HG03469 (cell line): ENCODE measurements at regions not wholly inside any gene's neighbourhood (a gene's known extent, or its start where the extent isn't known, plus 50 kb on each side); places are given as distances from the start of the nearest gene placed in this dataset.

Experiments used
- ATAC-seq: cut with Tn5 transposase; IDR thresholded peaks from one replicate; pipeline ENCODE4 v1.9.1; 2021; ENCODE audit warnings: mild to moderate bottlenecking, moderate library complexity, moderate number of reproducible peaks; ENCODE audit not compliant: unreplicated experiment

DNA sequence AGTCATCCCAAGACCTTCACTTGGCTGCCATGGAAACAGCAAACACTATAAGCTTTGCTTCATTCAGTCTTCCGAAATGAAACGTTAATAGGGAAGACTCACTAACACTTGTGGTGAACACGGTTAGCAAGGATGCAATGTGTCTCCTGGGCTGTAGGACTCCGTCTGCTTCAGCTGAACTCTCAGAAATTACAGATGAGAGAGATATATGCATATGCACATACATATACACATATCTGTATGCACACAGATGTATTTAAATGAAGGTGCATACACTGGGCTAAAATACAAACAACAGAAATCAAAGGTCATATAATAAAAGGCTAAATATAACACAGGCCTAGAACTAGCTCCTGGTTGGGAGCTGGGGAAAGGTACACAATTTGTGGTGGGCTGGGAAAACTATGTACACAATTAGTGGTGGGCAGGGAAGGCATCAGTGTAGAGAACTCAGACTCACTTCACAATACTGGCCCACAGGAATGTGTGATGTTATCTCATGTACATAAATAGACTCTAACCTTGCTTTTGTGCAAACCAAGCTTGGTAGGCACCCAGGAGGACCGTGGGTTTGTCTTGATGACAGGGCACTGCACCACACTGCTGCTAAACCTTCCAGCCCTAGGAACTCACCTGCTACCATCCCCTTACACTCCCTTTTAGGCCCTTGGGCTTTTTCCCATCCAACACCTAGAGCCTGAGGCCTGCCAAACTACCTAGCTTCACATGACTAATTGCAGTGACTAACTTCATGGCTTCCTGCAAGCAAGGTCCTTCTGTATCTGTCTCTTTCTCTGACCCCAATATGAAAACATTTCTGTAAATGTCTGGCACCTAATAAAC is 873.1 kb downstream of the NSUN3 start:
- no peak for ATAC-seq

DNA sequence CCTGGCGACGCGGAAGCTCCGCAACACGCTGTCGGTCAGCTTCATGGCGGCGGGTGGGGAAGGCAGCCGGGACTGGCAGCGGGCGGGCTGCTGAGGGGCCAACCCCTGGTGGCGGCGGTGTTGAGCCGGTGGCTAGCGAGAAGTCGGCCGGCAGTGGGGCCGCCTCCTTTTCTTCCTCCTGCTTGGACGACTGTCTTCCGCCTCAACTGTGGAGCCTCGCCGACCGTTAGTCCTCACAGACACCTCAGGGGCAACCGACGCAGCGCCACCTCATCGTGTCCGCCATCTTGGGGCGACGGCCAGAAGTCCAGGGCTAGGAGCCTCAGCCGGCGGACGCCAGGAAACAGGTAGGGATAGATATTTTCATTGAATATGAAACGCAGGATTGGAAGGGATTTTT is 875.1 kb downstream of the NSUN3 start:
- ATAC-seq: no peak

DNA sequence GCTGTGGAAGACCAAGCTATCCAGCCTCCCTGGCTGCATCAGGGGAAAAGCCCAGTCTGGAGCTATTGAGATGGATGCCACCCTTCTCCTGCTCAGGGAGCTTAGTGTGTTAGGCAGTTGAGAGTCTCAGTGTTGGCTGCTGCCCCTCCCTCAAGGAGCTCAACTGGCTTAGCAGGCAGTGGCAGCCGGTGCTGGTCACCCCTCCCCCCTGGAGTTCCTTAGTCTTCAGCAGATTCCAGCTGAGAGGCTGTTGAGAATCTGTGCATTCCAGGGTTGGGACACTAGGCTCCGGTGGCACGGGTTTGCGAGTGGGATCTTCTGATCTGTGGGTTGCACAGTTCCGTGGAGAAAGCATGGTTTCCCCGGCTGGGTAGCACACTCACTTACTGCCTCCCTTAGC is 883.8 kb downstream of the NSUN3 start:
- no peak for ATAC-seq

DNA sequence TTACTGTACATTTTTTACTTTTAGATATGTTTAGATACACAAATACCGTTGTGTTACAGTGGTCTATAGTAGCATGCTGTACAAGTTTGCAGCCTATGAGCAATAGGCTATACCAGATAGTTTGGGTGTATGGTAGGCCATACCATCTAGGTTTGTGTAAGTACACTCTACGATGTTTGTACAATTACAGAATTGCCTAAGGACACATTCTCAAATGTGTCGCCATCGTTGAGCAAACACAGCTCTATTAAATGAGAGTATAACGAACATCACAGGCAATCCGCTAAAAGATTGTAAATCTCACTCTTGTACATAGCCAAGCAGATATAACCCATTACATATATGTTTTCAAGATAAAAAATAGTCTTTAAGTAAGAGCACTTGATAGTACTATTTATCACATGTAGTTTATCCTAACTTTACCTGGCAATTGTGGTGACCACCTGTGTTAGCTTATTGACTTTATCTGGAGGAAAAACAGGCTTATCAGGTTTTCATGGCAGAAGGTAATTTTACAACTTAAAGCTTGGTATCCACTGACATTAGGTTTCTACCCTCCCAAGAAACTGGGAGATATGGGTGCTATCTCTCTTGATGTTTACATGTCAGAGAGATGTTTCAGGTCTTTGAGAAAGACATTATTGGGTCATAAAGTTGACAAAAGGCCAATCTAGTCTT is 898.7 kb downstream of the NSUN3 start:
- no peak for ATAC-seq

DNA sequence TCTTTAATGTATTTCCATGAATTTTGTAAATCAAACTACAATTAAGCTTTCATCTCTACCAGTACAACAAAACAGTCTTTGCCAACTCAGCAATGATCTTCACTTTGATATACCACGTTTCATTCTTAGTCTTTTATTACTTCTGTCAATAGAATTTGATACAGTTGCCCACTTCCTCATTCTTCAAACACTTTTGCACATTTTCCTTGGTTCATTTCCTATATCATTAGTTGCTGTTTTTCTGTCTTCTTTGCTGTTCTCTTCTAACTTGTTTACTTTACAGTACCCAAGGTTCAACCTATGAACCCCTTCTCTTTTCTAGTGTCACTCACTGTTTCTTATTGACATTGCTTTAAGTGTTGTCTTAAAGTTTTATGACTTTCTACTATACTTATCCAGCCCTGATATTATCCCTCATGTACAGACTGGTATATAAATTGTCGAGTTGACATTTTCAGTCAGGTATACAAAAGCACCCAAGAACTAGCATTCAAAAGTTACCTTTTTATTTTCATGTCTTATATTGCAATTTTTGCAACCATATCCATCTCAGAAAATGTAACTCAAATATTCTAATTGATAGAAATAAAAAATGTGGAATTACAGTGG is 903.1 kb downstream of the NSUN3 start:
- no peak for ATAC-seq

DNA sequence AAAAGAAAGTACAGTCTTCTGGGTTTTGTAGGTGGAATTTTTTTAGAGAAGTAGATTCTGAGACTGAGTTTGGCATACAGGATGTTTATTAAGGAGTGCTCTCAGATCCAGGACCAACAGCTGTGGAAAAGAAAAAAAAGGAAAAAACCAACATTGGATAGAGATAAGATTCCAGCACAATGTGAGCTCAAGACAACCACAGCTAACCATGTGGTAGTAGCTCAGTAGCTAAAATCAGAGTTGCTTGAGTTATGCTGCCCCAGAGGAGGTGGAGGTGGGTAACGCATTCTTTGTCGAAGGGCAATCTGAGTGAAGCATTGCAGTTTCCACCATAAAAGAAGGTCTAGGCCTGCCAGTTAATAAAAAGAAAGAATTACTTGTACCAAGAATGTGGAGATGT is 904.3 kb downstream of the NSUN3 start:
- no peak for ATAC-seq

DNA sequence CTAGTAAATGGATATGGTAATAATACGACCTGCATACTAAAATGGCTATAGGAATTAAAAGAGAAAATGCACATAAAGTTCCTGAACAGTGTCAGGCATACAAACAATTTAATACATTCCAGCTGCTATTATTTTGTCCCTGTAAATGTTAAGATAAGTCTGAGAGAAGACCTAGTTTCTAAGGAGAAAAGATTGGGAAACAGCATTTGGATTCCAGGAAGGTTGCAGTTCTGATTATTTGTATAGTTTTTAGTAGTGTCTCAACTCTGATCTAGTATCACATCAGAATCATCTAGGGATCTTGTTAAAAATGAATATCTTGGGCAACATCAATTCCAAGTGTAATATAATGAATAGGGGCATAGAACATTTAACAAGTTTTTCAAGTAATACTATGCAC is 905.7 kb downstream of the NSUN3 start:
- ATAC-seq: no peak

DNA sequence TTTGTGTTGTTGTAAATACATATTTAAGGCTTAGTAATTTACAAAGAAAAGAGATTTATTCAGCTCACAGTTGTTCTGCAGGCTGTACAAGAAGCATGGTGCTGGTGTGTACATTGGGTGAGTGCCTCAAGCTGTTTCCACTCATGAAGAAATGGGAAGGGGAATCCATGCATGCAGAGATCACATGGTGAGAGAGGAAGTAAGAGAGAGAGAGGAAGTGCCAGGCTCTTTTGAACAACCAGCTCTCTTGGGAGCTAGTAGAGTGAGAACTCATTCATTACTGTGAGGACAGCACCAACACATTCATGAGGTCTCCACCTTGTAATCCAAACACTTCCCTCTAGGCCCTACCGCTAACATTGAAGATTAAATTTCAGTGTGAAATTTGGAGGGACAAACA is 909.2 kb downstream of the NSUN3 start:
- no peak for ATAC-seq

DNA sequence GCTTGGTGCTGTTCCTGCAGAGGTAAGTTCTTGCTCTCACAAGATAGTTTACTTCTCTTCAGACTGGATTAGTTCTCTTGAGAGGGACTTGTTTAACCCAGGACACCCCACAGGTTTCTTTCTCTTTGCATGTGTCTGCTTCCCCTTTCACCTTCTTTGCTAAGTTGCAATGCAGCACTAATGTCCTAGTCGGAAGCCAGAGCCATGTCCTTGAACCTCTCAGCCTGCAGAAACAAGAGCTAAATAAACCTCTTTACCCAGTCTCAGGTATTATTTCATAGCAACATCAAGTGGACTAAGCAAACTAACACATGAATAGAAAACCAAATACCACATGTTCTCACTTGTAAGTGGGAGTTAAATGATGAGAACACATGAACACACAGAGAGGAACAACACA is 915.2 kb downstream of the NSUN3 start:
- ATAC-seq: no peak

DNA sequence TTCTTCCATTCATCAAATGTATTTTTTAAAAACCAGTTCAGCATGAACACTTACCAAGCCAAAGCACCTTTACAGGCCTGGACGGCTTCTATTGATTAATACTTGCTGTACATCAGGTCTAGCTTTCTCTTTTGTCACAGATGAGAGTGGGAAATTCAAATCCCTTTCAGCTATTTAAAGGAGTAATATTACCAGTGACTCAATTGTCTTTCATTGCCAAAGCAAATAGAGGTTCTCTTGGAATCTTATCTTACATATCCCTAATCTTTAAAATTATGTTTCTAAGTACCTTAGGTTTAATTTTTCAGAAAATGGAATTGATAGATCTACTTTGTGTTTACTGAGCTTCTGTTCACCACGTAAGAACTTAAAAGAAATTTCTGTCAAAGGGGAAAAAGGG is 922.9 kb downstream of the NSUN3 start:
- no peak for ATAC-seq

DNA sequence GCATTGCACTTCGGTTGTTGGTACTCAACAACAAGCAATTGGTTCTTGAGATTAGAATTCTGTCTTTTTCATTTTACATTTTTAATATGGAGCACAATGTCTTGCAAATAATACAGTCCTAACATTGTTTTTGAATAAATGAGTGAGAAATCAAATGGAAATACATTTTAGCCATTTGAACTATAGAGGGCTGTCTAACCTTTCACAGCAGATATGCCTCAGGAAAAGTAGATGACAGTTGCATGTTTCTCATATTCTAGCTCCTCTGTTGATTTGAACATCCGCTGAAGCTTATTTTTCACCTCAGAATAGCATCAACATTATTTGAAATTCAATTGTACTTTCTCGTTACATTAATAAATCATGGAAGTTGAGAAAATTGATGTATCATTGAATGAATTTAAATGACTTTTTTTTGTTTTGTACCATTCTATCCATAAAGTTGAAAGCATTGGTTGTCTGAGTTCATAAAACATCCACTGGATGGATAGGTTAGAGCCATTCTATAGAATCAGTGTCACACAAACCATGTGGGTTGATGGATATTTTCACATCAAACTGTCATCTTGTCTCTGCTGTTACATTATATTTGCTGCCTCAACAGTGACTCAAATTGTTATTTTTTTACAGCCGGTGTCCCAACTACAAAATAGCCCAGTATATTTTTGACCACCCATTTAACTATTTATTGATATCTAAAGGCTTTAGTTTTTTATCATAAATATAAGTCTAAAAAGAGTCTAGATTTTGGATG is 928.3 kb downstream of the NSUN3 start:
- no peak for ATAC-seq

DNA sequence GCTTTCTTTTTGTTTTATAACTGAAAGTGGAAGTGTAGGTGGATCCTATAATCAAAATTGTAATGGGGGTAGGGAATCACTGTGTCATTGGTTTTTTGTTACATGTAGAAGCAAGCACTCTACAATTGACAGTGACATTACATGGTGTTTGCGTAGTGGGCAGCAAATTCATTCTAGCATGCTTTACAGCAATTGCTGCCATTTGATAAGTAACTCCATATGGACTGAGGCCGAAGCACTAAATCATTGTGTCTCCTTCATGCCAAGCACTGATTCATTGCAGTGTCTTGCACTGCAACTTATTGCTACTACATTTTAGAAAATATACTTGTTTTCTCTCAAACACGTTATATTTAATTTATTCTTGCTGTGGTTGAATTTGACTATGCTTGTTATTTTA is 933.9 kb downstream of the NSUN3 start:
- ATAC-seq: no peak

DNA sequence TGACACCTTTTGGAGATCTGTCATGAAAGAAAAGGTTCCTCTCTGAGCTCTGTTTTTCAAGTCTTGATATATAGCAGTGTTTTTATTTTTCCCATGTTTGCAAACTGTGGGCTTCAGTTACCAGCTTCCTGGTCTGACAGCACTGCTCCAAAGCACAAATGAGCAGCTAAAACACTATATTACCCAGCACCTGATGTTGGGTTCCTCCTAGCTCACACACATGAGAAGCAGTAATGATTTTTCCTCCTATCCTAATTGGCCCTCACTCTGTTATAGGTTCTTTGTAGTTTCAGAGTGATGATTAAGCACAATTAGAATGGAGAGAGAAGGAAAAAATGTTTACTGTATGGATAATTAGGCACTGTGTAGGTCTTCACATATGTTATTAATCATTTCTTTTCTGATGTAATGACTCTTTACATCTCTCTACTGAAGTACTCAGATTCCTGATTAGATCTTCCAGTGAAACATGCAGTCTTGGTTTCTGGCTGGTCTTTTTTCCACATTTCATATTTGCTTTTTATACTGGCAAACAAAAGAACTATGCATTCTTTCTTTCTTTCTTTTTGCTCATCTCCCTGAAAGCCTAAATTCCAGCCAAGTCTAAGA is 939.7 kb downstream of the NSUN3 start:
- no peak for ATAC-seq

DNA sequence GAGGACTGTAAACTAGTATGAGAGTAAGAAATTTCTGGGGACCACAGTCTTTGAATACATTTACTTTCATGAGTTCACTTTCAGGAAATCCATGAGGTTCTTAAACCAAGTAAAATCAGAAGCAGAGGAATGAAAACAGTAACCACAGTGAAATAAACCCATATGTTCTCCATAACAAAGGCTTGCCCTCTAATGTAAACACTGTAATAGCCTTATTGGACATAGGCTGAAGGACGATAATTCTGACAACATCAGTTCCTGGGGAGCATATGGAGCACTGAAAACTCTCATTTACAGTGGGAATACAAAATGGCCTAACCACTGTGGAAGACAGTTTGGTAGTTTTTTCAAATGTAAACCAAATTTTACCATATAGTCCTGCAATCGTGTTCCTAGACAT is 965.8 kb downstream of the NSUN3 start:
- no peak for ATAC-seq

DNA sequence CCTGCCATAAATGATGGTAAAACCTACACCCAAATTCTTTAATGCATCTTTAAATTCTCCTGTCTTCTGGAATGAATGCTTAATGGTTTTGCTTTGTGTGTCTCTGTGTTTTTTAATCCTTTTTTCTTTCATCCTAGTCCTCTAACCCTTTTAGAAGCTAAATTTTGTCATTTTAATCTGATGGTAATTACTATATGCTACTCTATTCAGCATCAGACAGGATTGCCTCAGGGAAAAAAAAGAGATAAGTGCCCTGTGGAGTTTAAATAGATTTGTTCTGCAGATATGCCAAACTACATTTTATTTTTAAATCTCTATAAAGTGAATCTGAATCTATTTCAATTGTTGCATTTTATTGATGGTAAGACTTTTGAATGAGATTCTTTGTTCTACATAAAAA is 966.8 kb downstream of the NSUN3 start:
- ATAC-seq: no peak

DNA sequence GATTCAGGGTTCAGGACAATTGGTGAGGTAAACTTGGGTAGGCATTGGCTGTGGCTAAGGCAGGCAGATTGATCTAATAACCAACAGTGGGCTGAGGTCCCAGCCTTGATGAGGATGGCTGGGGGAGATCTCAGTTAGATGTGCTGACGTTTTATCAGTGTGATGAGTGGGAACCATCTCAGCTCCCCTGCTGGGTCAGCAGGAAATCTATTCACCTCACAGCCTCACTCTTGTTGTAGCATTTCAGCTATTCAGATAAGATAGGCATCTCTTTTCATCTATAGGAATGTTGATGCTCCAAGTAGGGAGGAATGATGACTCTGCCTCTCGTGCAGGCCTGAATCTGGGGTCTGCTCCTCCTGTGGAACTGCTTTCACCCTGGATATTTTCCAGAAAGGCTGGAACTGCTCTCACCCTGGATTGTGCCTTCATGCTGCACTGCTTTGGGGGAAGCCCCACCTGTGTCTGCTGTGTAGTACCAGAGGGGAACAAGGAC is 973.7 kb downstream of the NSUN3 start:
- ATAC-seq: no peak

DNA sequence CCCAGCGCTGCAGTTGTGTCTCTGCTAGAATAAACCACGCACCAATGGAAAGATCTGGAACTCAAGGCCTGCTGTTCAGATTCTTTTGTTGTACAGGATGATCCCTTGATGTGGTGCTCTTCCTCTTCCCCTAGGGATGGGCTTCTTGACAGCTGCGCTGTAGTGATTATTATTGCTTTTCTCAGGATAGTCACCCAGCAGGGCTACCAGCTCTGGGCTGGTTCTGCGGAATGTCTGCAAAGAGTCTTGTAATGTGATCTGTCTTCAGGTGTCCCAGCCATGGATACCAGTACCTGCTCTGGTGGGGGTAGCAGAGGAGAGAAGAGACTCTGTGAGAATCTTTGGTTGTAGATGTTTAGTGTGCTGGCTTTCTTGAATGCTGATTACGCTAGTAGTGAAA is 974.2 kb downstream of the NSUN3 start:
- no peak for ATAC-seq

DNA sequence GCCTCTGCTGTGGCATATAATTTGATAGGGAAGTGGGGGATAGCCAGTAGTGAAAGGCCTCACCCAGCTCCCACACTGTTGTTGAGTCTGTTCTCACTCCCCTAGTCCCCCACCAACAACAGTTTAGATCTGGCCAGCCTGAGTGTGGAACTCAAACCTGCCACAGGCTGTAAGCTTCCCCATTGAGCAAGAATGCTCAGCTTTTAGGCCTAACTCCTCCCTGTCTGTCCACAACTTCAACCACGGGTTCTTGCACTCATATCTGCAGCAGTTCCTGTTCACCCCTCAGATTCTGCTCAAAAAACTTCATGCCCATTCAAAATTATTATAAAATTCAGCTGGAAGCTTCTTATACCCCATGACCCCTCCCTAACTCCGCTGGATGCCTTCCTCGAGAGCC is 975.1 kb downstream of the NSUN3 start:
- no peak for ATAC-seq

DNA sequence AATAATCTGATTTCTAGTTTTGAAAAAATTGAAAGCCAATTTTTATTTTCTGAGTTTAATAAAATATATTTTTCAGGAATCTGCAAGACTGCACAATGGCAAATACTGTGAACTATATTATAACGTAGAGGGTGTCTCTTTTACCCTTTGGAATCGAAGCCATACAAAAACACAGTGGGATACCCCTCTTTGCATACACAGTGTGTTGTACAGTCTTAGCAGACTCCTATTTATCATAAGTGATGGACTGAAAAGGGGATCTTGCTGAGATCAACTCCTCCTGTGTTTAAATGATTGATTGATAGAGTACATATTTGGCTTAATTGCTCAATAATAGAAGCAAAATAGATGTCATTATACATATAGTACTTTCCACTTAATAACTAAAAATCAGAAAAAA is 981.2 kb downstream of the NSUN3 start:
- ATAC-seq: no peak

DNA sequence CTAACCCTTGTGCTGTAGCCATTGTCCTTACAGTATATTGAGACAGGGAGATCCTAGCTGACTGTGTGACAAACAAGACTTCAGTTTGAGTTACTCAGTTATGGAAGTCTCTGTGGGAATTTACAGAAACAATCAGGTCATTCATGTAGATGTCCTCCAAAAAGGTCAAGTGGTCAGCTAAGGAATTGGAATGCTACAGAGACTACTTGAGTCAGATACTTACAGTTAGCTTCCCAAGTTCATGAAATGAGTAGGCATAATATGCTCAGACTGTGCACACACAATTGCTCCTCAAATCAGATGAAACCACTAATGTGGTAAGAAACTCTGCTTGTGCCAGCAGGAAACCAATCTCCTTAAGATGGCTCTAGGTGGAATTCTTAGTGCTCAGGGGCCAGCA is 985.7 kb downstream of the NSUN3 start:
- no peak for ATAC-seq

DNA sequence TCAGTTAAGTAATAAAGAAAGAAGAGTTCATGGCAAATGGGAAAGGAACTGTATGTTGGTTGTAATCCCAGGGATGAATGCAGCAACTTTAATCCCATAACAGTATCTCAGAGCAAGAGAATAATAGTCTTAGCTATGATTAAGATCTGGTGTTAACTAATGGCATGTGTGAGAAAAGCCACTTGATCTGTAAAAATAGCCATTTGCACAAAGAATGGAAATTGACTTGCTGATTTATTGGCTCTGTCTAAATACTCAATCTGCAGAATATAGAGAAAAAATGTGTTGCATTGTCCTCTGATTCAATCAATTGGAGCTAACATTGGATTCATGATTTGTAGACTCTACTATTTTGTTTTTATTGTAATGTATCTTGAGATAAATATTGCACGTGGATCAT is 987.0 kb downstream of the NSUN3 start:
- ATAC-seq: no peak
